ENCODE measurements at regions not wholly inside any gene's neighbourhood (a gene's known extent, or its start where the extent isn't known, plus 50 kb on each side); places are given as distances from the start of the nearest gene placed in this dataset.

- TF ChIP-seq CTCF (IDR thresholded peaks at IDR 0.05; ENCODE audit: low read depth, low read length), result no peak
- TF ChIP-seq POLR2A (IDR thresholded peaks at IDR 0.05; ENCODE audit: extremely low read depth, insufficient read length), result no peak
- no peak for TF ChIP-seq MAX (IDR thresholded peaks at IDR 0.05; ENCODE audit: low read depth, low read length)
- TF ChIP-seq MYC (IDR thresholded peaks at IDR 0.05; ENCODE audit: low read depth, low read length), result no peak
These were observed 165.1 kb upstream of the AFDN start for GRCh38 chr6:167661552-167662044.
